MCF 10A (cell line): ENCODE measurements at regions not wholly inside any gene's neighbourhood (a gene's known extent, or its start where the extent isn't known, plus 50 kb on each side); places are given as distances from the start of the nearest gene placed in this dataset.
A peak's percentile ranks its signal among the peaks of the same experiment; 100 is the strongest.

Experiments used
- BruUV-seq: library from RNA; stranded (reverse); fragments of 400-500 nt; replicated peaks from 2 replicates; lab custom pipeline; 2021; lab: Mats Ljungman, UMichigan
- CTCF ChIA-PET: fragments of 300-600 bp; sonication (Branson Sonifier 250); formaldehyde crosslinking; extraction: SDS; loops from one replicate; lab custom pipeline; 2021; ENCODE audit warnings: antibody characterized with exemption, inconsistent platforms; lab: Yijun Ruan, JAX
- POLR2A ChIA-PET: fragments of 300-600, 350-650 bp; sonication (Branson Sonifier 250); formaldehyde crosslinking; extraction: SDS; loops from one replicate; lab custom pipeline; 2020; ENCODE audit warnings: antibody characterized with exemption, inconsistent platforms; lab: Yijun Ruan, JAX
- DNase-seq: peaks from one replicate; pipeline ENCODE4 v3.0.0-alpha.2; 2018; ENCODE audit not compliant: unreplicated experiment
- H3K27ac Mint-ChIP-seq: one replicate; pipeline ENCODE4 v1.8.0; 2022; ENCODE audit warnings: mild to moderate bottlenecking, low read depth, mixed read lengths; ENCODE audit not compliant: unreplicated experiment
- H3K27me3 Mint-ChIP-seq: one replicate; pipeline ENCODE4 v1.8.0; 2022; ENCODE audit warnings: mixed read lengths; ENCODE audit not compliant: insufficient read depth, unreplicated experiment
- H3K36me3 Mint-ChIP-seq: one replicate; pipeline ENCODE4 v1.8.0; 2022; ENCODE audit warnings: mild to moderate bottlenecking, moderate library complexity, mixed read lengths; ENCODE audit not compliant: insufficient read depth, unreplicated experiment
- H3K4me1 Mint-ChIP-seq: one replicate; pipeline ENCODE4 v1.8.0; 2022; ENCODE audit warnings: mixed read lengths; ENCODE audit not compliant: insufficient read depth, unreplicated experiment
- H3K4me3 Mint-ChIP-seq: one replicate; pipeline ENCODE4 v1.8.0; 2022; ENCODE audit warnings: mild to moderate bottlenecking, moderate library complexity, mixed read lengths; ENCODE audit not compliant: unreplicated experiment
- H3K9me3 Mint-ChIP-seq: one replicate; pipeline ENCODE4 v1.8.0; 2022; ENCODE audit warnings: mixed read lengths; ENCODE audit not compliant: unreplicated experiment
- CTCF ChIP-seq: fragments of 200-600 bp; IDR thresholded peaks from one replicate; pipeline ENCODE4 v1.8.0; 2022; ENCODE audit warnings: antibody characterized with exemption, mild to moderate bottlenecking; ENCODE audit not compliant: unreplicated experiment
- intact Hi-C: fragments of 100-400 bp; cut with micrococcal nuclease; formaldehyde crosslinking; loops from 2 replicates; pipeline ENCODE4 v1.14.1; 2022

DNA sequence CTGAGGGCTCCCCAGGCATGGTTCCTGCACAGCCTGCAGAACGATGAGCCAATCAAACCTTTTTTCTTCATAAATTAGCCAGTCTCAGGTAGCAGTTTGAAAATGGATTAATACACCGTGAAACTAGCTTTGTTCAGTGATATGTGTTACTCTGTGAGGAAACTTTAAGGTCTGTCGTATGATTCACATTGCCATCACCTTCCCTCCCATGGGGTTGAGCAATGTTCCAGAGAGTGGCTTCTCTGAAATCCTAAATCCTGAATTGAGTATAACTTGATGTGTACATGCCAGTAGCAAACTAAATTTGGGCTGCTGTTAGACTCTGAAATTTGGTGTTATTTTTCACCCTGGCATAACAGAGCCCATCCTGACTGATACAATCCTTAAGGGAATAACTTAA lies 866.4 kb upstream of the C9orf72 start:
- intact Hi-C loops = no loop called here
- H3K27ac Mint-ChIP-seq = no peak overlapping the region
- no TSS peak for BruUV-seq
- H3K4me3 Mint-ChIP-seq = no peak overlapping the region
- no peaks in the 10 kb centered on the region for H3K36me3 Mint-ChIP-seq
- POLR2A ChIA-PET = no interaction called here
- H3K4me1 Mint-ChIP-seq = peaks cover 7% of the 10 kb centered on the region
- no peak for TF ChIP-seq CTCF
- no peaks in the 10 kb centered on the region for H3K27me3 Mint-ChIP-seq
- CTCF ChIA-PET = no interaction called here
- peak; percentile 70 for DNase-seq
- no peaks in the 10 kb centered on the region for H3K9me3 Mint-ChIP-seq

- no peak overlapping the region for H3K4me3 Mint-ChIP-seq
- H3K36me3 Mint-ChIP-seq = no peaks in the 10 kb centered on the region
- no peak for DNase-seq
- no peak for TF ChIP-seq CTCF
- H3K9me3 Mint-ChIP-seq = no peaks in the 10 kb centered on the region
- ChIA-PET POLR2A (no interaction called here), CTCF (interaction anchor here (0.6 kb wide), 1 partner anchor 10 kb away, joined by 3 read pairs; no protein-coding TSS in a partner anchor)
- H3K27me3 Mint-ChIP-seq = no peaks in the 10 kb centered on the region
- intact Hi-C loops = no loop called here
- peaks cover 7% of the 10 kb centered on the region for H3K4me1 Mint-ChIP-seq
- H3K27ac Mint-ChIP-seq = no peak overlapping the region
- no TSS peak for BruUV-seq
These were observed 870.2 kb upstream of the C9orf72 start for GRCh38 chr9:28443461-28443860.

- H3K4me3 Mint-ChIP-seq = no peak overlapping the region
- H3K36me3 Mint-ChIP-seq = no peaks in the 10 kb centered on the region
- no peak for TF ChIP-seq CTCF
- DNase-seq = no peak
- H3K9me3 Mint-ChIP-seq = no peaks in the 10 kb centered on the region
- H3K27ac Mint-ChIP-seq = peak overlapping the region; percentile 12
- H3K27me3 Mint-ChIP-seq = no peaks in the 10 kb centered on the region
- peaks cover 2% of the 10 kb centered on the region for H3K4me1 Mint-ChIP-seq
- ChIA-PET CTCF (no interaction called here), POLR2A (no interaction called here)
- BruUV-seq = no TSS peak
- intact Hi-C loops = no loop called here
These were observed 871.4 kb upstream of the C9orf72 start for GRCh38 chr9:28444637-28445036.

GRCh38 chr9:28445211-28445610 lies 871.9 kb upstream of the C9orf72 start:
- no peaks in the 10 kb centered on the region for H3K27me3 Mint-ChIP-seq
- no TSS peak for BruUV-seq
- ChIA-PET POLR2A (interaction anchor here (0.6 kb wide), 1 partner anchor 293 kb away, joined by 3 read pairs; no protein-coding TSS in a partner anchor), CTCF (no interaction called here)
- H3K9me3 Mint-ChIP-seq = no peaks in the 10 kb centered on the region
- H3K36me3 Mint-ChIP-seq = no peaks in the 10 kb centered on the region
- no peak overlapping the region for H3K4me3 Mint-ChIP-seq
- intact Hi-C loops = no loop called here
- DNase-seq = no peak
- no peaks in the 10 kb centered on the region for H3K4me1 Mint-ChIP-seq
- H3K27ac Mint-ChIP-seq = peak overlapping the region; percentile 12
- TF ChIP-seq CTCF = no peak
